ENCODE measurements at regions not wholly inside any gene's neighbourhood (a gene's known extent, or its start where the extent isn't known, plus 50 kb on each side); places are given as distances from the start of the nearest gene placed in this dataset.
"Not testable (repeated sequence)": the region's sequence is repeated elsewhere in the genome, so short reads cannot be mapped to it uniquely, and the experiment has no call there.

GRCh38 chr6:167216390-167217050, 58.7 kb upstream of the GPR31 start:
- TF ChIP-seq, protein P1, sequence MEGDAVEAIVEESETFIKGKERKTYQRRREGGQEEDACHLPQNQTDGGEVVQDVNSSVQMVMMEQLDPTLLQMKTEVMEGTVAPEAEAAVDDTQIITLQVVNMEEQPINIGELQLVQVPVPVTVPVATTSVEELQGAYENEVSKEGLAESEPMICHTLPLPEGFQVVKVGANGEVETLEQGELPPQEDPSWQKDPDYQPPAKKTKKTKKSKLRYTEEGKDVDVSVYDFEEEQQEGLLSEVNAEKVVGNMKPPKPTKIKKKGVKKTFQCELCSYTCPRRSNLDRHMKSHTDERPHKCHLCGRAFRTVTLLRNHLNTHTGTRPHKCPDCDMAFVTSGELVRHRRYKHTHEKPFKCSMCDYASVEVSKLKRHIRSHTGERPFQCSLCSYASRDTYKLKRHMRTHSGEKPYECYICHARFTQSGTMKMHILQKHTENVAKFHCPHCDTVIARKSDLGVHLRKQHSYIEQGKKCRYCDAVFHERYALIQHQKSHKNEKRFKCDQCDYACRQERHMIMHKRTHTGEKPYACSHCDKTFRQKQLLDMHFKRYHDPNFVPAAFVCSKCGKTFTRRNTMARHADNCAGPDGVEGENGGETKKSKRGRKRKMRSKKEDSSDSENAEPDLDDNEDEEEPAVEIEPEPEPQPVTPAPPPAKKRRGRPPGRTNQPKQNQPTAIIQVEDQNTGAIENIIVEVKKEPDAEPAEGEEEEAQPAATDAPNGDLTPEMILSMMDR (conservative IDR thresholded peaks at IDR 0.05), result not testable (repeated sequence)
- TF ChIP-seq ZFX (IDR thresholded peaks at IDR 0.05), result not testable (repeated sequence)

All from C4-2B (cell line).